GM18499 (cell line): ENCODE measurements at regions not wholly inside any gene's neighbourhood (a gene's known extent, or its start where the extent isn't known, plus 50 kb on each side); places are given as distances from the start of the nearest gene placed in this dataset.

Experiments
- ATAC-seq: cut with Tn5 transposase; IDR thresholded peaks from one replicate; pipeline ENCODE4 v1.9.1; 2021; ENCODE audit warnings: moderate number of reproducible peaks; ENCODE audit not compliant: insufficient read depth, unreplicated experiment

DNA sequence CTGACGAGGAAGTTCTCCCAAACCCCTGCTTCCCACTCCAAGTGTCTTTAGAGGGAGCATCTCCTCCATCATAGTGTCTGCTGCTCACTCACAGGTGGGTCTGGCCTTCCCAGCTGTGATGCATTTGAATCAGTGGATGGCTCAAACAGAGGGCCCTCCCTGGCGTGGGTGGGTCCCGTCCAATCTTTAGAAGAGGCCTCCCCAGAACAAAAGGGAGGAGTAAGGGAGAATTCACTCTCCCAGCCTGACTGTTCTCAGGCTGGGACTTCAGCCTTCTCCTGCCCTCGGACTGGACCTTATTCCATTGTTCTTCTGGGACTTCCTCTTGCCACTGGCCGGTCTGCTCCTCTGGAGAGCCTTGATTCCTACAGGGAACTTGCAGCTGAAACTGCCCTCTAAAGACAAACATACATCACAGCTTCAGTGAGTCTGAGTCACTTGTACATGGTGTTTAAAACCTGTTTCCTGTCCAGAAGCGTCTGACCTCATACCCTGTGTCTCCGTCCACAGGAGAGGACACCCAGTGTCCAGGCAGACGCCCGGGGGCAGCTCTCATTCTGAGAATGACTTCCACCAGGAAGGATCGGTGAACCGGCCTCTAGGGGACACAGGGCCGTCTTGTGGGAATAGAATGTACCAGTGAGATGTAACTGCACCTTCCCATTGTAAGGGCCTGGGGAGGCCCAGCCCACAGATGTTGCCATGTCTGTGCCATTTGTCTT is 234.7 kb downstream of the BRD1 start:
- ATAC-seq = no peak

DNA sequence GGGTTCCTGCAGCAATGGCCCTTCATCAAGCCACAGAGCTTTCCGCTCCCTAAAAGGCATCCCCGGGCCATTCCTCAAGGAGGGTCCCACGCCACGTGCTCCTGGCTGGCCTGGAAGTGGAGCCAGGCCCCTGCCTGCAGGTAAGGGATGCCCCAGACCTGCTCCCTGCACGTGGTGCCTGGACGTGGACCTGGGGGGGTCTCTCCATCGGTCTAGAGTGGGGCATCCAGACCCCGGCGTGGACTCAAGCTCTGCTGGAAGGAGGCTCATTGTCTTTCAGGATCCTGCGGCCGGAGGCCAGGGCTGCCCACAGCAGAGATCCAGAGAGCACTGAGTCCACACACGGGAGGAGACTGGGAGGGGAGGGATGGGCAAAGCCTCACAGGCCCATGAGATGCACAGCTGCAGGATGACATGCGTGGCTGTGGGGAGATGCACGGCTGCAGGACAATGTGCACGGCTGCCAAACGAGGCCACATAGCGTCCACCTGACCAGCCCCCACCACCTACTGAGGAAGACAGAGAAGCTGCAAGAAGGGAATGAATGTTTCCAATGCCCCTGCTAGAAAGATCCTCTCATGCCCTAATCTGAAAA is 236.7 kb downstream of the BRD1 start:
- no peak for ATAC-seq

GRCh38 chr22:49590381-49590780 is 237.3 kb downstream of the BRD1 start:
- ATAC-seq = no peak

GRCh38 chr22:49589811-49590210 is 237.9 kb downstream of the BRD1 start:
- no peak for ATAC-seq

GRCh38 chr22:49589301-49589700 is 238.4 kb downstream of the BRD1 start:
- ATAC-seq = no peak

- no peak for ATAC-seq
Measured at GRCh38 chr22:49588739-49589138, 238.9 kb downstream of the BRD1 start.

DNA sequence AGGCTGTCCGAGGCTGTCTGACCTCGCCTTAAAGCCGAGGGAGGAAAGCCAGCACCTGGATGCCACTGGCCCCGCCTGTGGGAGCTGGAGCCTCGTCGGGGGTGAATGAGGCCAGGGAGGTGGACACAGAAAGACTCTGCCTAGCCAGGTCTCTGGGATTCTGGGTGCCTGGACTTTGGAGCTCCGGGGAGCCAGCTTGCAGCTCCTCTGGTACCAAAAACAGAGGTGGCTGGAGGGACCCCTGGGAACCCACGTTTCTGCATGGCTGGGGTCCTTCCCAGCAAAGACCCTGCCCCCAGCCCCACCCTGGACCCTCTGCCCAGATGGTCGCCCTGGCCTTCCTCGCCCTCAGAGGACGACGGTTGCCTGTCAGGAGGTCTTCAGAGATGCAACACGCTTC is 239.7 kb downstream of the BRD1 start:
- ATAC-seq = no peak

- no peak for ATAC-seq
Measured at GRCh38 chr22:49587421-49587820, 240.3 kb downstream of the BRD1 start.

GRCh38 chr22:49586873-49587272 is 240.8 kb downstream of the BRD1 start:
- no peak for ATAC-seq

- ATAC-seq = no peak
Measured at GRCh38 chr22:49586244-49586748, 241.4 kb downstream of the BRD1 start.

- ATAC-seq = no peak
Measured at GRCh38 chr22:49585461-49586243, 242.0 kb downstream of the BRD1 start.

- no peak for ATAC-seq
Measured at GRCh38 chr22:49583886-49584505, 243.7 kb downstream of the BRD1 start.

GRCh38 chr22:49583341-49583740 is 244.3 kb downstream of the BRD1 start:
- no peak for ATAC-seq

DNA sequence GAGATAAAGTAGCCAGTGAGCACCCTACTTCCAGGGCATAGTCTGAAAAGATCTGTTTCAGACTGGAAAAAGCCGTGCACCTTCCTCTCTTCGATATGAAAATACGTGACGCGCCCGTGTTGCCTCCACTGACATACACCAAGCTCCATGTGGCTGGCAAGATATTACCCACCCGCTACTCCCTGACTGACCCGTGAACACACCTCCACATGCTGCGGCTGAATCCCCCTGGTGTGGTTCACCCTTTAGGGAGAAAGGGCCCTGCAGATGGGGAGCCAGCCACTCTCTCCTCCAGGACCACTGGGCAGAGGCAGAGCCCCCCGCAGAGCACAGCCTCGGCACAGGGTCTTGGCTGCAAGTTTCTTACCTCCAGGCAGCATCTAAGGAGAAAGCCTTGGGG is 245.0 kb downstream of the BRD1 start:
- no peak for ATAC-seq

DNA sequence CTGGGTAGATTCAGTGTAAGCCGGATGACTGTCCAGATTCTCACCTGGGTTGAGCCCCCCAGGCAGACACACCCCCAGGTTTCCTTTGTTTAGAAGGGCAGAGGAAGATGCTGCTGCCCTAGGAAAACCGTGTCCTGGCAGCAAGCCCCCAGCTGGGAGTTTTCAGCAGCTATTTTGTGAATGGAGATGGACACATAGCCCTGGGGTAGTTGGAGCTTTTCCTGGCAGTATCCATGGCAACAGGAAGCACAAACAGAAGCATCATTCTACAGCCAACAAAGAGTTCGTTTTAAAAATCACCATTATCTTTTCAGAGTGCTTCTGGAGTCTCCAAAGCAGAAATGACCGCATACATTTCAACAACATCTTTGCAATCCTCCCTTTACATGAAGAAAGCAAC is 245.5 kb downstream of the BRD1 start:
- no peak for ATAC-seq

DNA sequence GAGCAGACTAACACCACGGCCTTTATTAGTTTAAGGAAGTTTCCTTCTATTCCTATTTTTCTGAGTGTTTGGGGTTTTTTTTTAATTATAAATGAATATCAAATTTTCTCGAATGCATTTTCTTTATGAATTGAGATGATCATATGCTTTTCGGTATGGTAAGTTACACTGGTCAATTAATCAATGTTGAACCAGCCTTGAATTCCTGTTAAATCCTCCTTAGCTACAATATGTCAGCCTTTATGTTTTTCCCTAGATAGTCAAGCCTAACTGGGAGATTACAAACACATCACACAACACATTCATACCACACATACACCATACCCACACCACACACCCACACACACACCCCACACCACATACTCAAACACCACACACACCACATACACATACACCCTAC is 247.6 kb downstream of the BRD1 start:
- ATAC-seq = no peak

- ATAC-seq = no peak
Measured at GRCh38 chr22:49577168-49578060, 250.3 kb downstream of the BRD1 start.

DNA sequence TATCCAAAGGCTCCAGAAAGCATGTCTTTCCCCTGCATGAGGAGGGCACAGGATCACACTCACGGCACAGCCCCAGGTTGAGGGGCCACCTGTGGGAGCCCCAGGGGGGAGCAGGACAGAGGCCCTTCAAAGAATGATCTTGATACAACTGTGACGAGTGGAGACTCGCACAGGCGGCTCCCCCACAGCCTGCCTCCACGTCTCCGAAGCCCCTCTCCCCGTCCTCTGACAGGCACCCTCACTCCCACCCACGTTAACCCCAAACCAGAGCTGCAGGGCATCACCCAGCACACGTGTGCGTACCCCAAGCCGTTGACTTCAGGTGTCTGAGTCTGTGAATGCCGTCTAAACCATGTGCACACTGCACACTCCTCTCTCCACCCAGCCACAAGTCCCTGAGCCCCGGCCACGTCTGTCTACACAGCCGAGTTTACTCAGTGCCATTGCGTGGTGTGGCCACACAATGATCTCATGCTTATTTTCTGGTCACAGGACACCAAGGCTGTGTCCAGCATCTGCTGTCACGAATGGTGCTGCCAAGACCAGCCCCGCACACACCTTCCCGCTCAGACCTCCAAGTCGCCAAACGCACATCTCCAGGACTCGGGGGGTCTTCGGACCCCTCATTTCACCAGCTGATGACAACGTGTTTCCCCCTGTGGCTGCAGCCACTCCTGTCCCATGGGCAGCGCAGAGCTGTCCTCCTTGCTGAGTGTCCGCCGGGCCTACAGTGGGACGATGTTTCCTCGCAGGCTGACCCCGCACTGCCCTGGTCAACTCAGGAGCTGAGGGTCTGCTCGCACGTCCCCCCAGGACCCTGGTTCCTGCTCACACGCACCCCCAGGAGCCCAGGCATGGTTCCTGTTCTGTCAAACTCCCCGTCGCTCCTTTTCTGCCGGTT is 251.2 kb downstream of the BRD1 start:
- no peak for ATAC-seq

GRCh38 chr22:49575703-49576081 is 252.0 kb downstream of the BRD1 start:
- no peak for ATAC-seq
